MG63 (cell line): ENCODE measurements at regions not wholly inside any gene's neighbourhood (a gene's known extent, or its start where the extent isn't known, plus 50 kb on each side); places are given as distances from the start of the nearest gene placed in this dataset.
A peak's percentile ranks its signal among the peaks of the same experiment; 100 is the strongest.

Experiments used
- DNase-seq: peaks from one replicate; pipeline ENCODE4 v3.0.0-alpha.2; 2020
- H3K27me3 ChIP-seq: fragments of 250-450 bp; sonication (Bioruptor Pico); 2 replicates; pipeline ENCODE4 v1.5.1; 2020; ENCODE audit warnings: mild to moderate bottlenecking, moderate library complexity
- H3K36me3 ChIP-seq: fragments of 250-450 bp; sonication (Bioruptor Pico); 2 replicates; pipeline ENCODE4 v1.5.1; 2020; ENCODE audit warnings: mild to moderate bottlenecking, moderate library complexity
- H3K4me3 ChIP-seq: fragments of 250-450 bp; sonication (Bioruptor Pico); 2 replicates; pipeline ENCODE4 v1.5.1; 2020; ENCODE audit warnings: mild to moderate bottlenecking, moderate library complexity
- H3K9me3 ChIP-seq: fragments of 250-450 bp; sonication (Bioruptor Pico); 2 replicates; pipeline ENCODE4 v1.5.1; 2020; ENCODE audit warnings: mild to moderate bottlenecking, moderate library complexity

GRCh38 chr4:27357283-27357682 lies 496.6 kb downstream of the STIM2 start:
- DNase-seq: no peak
- H3K9me3 ChIP-seq: no peaks in the 10 kb centered on the region
- H3K27me3 ChIP-seq: no peaks in the 10 kb centered on the region
- no peak overlapping the region for H3K4me3 ChIP-seq
- no peaks in the 10 kb centered on the region for H3K36me3 ChIP-seq

GRCh38 chr4:27358269-27358668 lies 497.6 kb downstream of the STIM2 start:
- H3K9me3 ChIP-seq: no peaks in the 10 kb centered on the region
- no peak for DNase-seq
- no peaks in the 10 kb centered on the region for H3K36me3 ChIP-seq
- H3K4me3 ChIP-seq: no peak overlapping the region
- H3K27me3 ChIP-seq: no peaks in the 10 kb centered on the region

DNA sequence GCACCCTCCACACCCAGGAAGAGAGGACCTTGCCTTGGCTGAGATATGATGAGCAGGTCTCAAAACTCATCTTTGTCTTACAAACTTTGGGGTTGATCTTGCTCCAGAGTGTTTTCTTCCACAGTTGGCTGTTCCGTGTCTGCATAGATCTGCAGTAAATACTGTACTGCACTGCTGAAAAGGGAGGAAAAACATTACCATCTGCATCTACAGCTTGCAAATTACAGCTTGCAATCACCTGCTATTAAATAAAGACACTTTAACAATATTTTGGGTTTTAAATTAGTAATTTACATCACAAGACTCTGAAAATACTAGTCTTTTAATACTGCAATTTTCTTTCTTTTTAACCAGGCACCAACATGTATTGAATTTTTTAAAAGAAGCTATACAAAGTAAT lies 499.5 kb downstream of the STIM2 start:
- Histone ChIP-seq H3K4me3 (no peak overlapping the region), H3K36me3 (no peaks in the 10 kb centered on the region), H3K9me3 (no peaks in the 10 kb centered on the region), H3K27me3 (no peaks in the 10 kb centered on the region)
- DNase-seq: no peak

DNA sequence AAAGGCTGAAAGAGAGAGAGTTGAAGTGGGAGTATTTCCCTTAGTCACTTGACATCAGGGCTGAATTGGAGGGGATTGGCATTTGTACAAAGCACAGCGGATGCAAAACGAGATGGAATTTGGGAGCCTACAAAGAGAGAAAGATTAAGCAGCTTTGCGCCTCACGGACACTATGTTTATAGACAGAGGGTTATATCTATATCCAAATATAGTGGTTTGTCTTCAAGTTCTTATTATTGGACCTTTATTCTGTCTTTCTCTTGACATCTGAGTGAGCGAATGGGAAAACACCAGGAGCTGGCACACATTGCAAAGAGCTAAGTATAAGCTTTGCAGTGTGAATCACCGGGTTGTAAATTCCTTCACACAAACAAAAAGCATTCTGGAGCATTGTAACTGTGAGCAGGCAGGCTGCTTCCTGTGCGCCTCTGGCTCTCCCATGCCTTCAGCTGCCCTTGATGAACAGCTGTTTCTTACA lies 500.2 kb downstream of the STIM2 start:
- peak; percentile 68 for DNase-seq
- Histone ChIP-seq H3K9me3 (no peaks in the 10 kb centered on the region), H3K4me3 (no peak overlapping the region), H3K27me3 (no peaks in the 10 kb centered on the region), H3K36me3 (no peaks in the 10 kb centered on the region)

GRCh38 chr4:27364509-27364908 lies 503.9 kb downstream of the STIM2 start:
- Histone ChIP-seq H3K36me3 (no peaks in the 10 kb centered on the region), H3K9me3 (no peaks in the 10 kb centered on the region)
- DNase-seq: no peak

GRCh38 chr4:27366104-27366823 lies 505.6 kb downstream of the STIM2 start:
- Histone ChIP-seq H3K4me3 (no peak overlapping the region), H3K27me3 (no peaks in the 10 kb centered on the region), H3K9me3 (no peaks in the 10 kb centered on the region), H3K36me3 (no peaks in the 10 kb centered on the region)
- DNase-seq: no peak

More at GRCh38 chr4:27364509-27364908, 503.9 kb downstream of the STIM2 start:
- H3K27me3 ChIP-seq: no peaks in the 10 kb centered on the region
- no peak overlapping the region for H3K4me3 ChIP-seq

DNA sequence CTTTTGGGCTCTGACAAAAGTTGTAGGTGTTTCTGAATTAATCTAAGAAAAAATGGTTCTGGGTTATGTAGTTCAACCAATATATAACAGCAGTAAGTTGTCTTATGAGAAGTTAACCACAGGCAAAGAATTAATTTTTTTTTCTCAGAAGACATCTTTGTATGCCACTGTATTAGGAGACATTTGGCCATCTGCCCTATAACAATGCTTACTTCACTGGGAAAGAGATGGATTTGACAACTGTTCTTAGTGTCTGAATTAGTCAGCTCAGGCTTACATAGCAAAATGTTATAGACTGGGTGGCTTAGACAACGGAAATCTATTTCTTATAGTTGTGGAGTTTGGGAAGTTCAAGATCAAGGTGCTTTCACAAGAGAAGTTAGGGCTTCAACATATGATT lies 508.1 kb downstream of the STIM2 start:
- Histone ChIP-seq H3K9me3 (no peaks in the 10 kb centered on the region), H3K27me3 (no peaks in the 10 kb centered on the region), H3K4me3 (no peak overlapping the region), H3K36me3 (no peaks in the 10 kb centered on the region)
- DNase-seq: no peak

DNA sequence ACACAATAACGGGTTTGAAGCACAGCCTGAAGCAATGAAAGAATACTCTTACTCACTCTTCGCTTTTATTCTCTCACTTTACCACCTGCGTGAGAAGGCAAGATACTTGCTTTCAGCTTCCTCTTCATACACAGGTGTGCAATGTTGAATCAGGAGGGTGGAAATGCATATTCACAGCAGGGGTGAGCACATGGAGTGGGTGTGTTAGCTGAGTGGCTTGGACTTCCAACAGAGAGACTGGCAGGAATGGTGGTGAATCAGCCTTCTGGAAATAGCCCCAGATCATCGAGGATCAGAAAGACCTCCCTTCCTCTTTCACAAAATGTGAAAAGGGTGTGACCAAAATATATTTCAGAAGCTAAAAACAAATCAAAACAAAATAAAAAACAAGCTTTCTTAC lies 521.2 kb downstream of the STIM2 start:
- Histone ChIP-seq H3K27me3 (no peaks in the 10 kb centered on the region), H3K36me3 (no peaks in the 10 kb centered on the region), H3K9me3 (no peaks in the 10 kb centered on the region), H3K4me3 (no peak overlapping the region)
- peak; percentile 53 for DNase-seq

- DNase-seq: no peak
- H3K4me3 ChIP-seq: no peak overlapping the region
- H3K36me3 ChIP-seq: no peaks in the 10 kb centered on the region
- H3K9me3 ChIP-seq: no peaks in the 10 kb centered on the region
- H3K27me3 ChIP-seq: no peaks in the 10 kb centered on the region
Observed at GRCh38 chr4:27387711-27388110, 527.1 kb downstream of the STIM2 start.

GRCh38 chr4:27397886-27398285 lies 537.2 kb downstream of the STIM2 start:
- Histone ChIP-seq H3K9me3 (no peaks in the 10 kb centered on the region), H3K4me3 (no peak overlapping the region), H3K36me3 (no peaks in the 10 kb centered on the region), H3K27me3 (no peaks in the 10 kb centered on the region)
- no peak for DNase-seq

- Histone ChIP-seq H3K9me3 (no peaks in the 10 kb centered on the region), H3K4me3 (no peak overlapping the region), H3K36me3 (no peaks in the 10 kb centered on the region), H3K27me3 (no peaks in the 10 kb centered on the region)
- no peak for DNase-seq
Observed at GRCh38 chr4:27398631-27399310, 538.1 kb downstream of the STIM2 start.

DNA sequence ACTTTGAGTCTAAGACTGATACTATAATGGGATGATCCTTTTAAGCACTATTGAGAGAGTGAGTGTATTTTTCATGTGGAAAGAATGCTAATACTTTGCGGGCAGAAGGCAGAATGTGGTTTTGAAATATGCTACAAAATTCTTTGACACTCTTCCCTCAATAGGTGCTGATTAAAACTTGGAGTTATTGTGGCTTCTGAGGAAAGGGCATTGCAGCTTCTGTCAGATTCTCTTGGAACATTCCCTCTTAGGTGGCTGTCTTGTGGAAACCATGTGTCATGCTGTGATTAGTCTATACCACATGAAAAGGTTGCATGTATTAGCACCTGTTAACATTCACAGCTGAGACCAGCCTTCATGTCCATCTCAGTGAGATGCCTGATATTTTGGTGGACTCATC lies 547.0 kb downstream of the STIM2 start:
- H3K9me3 ChIP-seq: no peaks in the 10 kb centered on the region
- H3K4me3 ChIP-seq: no peak overlapping the region
- no peak for DNase-seq
- H3K36me3 ChIP-seq: no peaks in the 10 kb centered on the region
- H3K27me3 ChIP-seq: no peaks in the 10 kb centered on the region

GRCh38 chr4:27412613-27413012 lies 552.0 kb downstream of the STIM2 start:
- Histone ChIP-seq H3K36me3 (no peaks in the 10 kb centered on the region), H3K9me3 (no peaks in the 10 kb centered on the region), H3K27me3 (no peaks in the 10 kb centered on the region), H3K4me3 (no peak overlapping the region)
- no peak for DNase-seq

DNA sequence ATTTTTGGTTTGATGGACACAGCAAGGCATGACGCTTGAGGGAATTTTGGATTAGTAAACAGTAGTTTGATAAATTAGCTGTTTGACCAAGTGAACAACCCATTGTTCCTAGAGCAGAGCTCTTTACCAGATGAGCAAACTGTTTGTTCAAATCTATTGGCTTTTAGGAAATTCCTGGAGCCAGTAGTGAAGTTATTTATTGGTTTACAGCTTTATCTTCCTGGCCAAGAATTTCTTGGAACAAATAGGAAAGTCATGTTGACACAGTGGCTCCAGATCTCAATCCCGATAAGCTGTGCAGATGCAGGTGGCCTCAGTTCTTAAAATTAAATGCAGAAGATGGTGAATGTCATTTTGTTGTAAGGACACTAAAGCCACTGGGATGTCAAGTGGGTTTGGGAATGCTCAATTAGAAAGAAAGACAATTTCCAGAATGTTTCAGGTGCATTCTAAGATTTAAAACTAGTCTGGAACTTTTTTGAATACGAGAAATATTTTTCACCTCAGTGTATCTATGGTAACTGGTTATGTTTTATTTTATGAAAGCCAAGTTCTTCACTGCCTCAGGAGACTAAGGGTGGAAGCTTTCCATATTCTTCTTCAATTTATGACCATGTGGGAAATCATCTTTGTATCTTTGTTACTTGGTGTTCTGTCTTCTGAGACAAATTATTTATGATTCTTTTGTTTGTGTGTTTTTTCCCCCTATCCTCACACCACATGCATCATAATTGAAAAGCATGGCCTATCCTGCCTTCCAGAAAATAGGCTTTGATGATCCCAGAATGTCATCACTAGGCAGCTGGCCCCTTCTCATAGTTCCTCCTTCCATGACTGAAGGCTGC lies 554.5 kb downstream of the STIM2 start:
- no peaks in the 10 kb centered on the region for H3K36me3 ChIP-seq

GRCh38 chr4:27428661-27429060 lies 568.0 kb downstream of the STIM2 start:
- Histone ChIP-seq H3K27me3 (no peaks in the 10 kb centered on the region), H3K9me3 (no peaks in the 10 kb centered on the region), H3K4me3 (no peak overlapping the region), H3K36me3 (no peaks in the 10 kb centered on the region)
- no peak for DNase-seq

More for the DNA sequence above, 554.5 kb downstream of the STIM2 start:
- Histone ChIP-seq H3K4me3 (no peak overlapping the region), H3K9me3 (no peaks in the 10 kb centered on the region), H3K27me3 (no peaks in the 10 kb centered on the region)
- DNase-seq: no peak

GRCh38 chr4:27429364-27429871 lies 568.8 kb downstream of the STIM2 start:
- DNase-seq: no peak
- no peaks in the 10 kb centered on the region for H3K9me3 ChIP-seq
- H3K4me3 ChIP-seq: no peak overlapping the region
- H3K36me3 ChIP-seq: no peaks in the 10 kb centered on the region
- H3K27me3 ChIP-seq: no peaks in the 10 kb centered on the region

- DNase-seq: no peak
- no peak overlapping the region for H3K4me3 ChIP-seq
- no peaks in the 10 kb centered on the region for H3K27me3 ChIP-seq
- H3K9me3 ChIP-seq: no peaks in the 10 kb centered on the region
- no peaks in the 10 kb centered on the region for H3K36me3 ChIP-seq
Observed at GRCh38 chr4:27442146-27442545, 581.5 kb downstream of the STIM2 start.
